Bone marrow (tissue), 2 donors: ENCODE measurements at regions not wholly inside any gene's neighbourhood (a gene's known extent, or its start where the extent isn't known, plus 50 kb on each side); places are given as distances from the start of the nearest gene placed in this dataset.

Experiments used
- DNase-seq, 2 donors: peaks; one replicate each; lab custom pipeline; 2025; lab: John Stamatoyannopoulos, UW

- peak in 1 of 2 donors; percentile 7 for DNase-seq
Observed at GRCh38 chr6:166106076-166106686, 61.5 kb downstream of the TBXT start.

- no peak for DNase-seq
Observed at GRCh38 chr6:166105341-166106075, 62.1 kb downstream of the TBXT start.

DNA sequence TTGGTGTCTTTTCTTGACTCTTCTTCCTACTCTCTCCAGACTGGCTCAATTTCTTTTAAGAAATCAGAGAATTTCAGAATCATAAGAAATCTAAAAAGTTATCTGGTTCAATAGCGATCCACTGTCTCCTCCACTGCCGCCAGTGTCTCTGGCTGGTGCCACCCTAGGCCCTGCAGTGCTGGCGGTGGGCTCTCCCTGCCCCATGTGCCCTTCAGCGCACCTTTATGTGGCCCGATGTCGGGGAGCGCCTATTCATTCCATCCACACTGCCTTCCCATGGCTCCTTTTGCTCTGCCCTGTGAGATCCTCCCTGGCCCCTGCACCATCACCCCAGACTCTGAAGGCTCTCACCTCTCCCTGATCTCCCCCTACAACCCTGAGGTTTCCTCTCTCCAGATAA lies 62.8 kb downstream of the TBXT start:
- no peak for DNase-seq

DNA sequence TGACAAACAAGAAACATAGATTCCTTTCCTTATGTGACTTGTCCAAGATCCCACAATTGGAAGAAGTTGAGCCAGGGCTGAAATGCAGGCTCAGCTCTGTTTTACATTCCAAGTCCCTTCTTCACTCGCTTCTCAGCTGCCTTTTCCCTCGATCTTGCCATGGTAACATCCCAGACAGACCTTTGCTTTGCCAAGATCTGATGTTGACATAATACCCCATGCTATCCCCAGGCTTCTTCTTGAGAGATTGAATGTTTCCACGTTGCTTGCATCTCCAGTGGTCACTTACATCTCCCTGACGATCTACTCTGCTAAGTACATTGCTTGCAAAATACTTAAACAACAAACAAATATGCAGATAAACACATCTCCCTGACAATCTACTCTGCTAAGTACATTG lies 63.5 kb downstream of the TBXT start:
- no peak for DNase-seq

DNA sequence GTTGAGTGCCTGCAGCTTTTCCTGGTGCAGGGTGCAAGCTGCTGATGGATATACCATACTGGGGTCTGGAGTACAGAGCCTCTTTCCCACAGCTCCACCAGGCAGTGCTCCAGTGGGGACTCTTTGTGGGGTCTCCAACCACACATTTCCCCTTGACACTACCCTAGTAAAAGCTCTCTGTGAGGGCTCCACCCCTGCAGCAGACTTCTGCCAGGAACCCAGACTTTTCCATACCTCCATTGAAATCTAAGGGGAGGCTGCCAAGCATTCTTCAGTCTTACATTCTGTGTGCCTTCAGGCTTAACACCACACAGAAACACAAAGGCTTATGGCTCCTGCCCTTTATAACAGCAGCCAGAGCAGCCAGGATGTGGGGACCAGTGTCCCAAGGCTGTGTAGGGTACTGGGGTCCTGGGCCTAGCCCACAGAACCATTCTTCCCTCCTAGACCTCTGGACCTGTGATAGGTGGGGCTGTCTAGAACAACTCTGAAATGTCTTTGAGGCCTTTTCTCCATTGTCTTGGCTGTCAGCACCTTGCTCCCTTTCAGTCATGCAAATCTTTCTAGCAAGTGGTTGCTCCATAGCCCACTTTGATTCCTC lies 65.7 kb downstream of the TBXT start:
- no peak for DNase-seq

- DNase-seq = peak in 1 of 2 donors; percentile 2
Observed at GRCh38 chr6:166097914-166098522, 69.6 kb downstream of the TBXT start.

DNA sequence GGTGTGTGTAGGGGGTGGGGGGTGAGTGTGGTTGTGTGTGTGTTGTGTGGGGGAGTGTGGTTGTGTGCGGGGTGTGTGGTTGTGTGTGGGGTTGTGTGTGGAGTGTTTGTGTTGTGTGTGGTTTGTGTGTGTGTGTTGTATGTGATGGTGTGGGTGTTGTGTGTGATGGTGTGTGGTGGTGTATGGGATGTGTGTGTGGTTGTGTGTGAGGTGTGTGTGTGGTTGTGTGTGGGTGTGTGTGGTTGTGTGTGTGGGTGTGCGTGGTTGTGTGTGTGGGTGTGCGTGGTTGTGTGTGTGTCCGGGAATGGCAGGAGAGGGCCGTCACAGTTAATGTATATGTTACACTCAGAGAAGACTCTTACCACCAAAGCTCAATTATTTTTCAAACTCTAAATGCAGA lies 79.8 kb downstream of the TBXT start:
- no peak for DNase-seq

GRCh38 chr6:166087246-166087645 lies 80.4 kb downstream of the TBXT start:
- no peak for DNase-seq

DNA sequence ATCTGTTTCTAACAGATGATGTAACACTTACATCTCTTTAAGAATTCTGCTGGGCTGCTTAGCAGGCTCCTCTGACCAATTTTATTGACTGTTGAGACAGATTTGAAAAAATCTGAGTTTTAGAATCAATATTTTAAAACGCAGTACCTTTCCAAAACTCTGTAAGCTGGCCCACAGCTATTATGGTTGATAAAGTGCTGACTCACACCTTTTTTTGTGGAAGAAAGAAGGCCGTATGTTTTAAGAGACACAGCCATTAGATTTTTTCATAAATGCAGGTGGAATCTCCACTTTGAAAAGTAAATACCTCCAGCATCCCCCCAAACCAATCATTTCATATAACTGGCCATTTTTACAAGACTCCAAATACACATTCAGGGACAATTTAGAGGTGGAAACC lies 82.2 kb downstream of the TBXT start:
- DNase-seq = no peak

GRCh38 chr6:166084951-166085350 lies 82.7 kb downstream of the TBXT start:
- DNase-seq = no peak

- no peak for DNase-seq
Observed at GRCh38 chr6:166079841-166080240, 87.8 kb downstream of the TBXT start.

DNA sequence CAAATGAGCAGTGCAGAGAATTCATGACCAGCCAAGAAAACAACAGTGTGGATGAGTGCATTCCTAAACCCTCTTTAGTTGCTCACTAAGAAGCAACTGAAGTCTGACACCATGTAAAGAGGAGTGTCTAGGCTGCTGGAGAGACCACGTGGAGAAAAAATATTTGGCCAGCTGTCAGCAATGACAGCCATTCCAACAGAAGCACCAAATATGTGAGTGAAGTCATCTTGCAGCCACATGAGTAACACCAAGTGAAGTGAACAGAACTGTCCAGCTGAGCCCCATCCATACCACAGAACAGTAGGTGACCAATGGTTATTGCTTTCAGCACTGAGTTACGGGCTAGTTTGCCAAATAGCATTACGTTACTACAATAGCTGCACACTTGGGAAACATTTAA lies 89.4 kb downstream of the TBXT start:
- no peak for DNase-seq

- DNase-seq = no peak
Observed at GRCh38 chr6:166076625-166077024, 91.0 kb downstream of the TBXT start.

- no peak for DNase-seq
Observed at GRCh38 chr6:166075925-166076324, 91.7 kb downstream of the TBXT start.

DNA sequence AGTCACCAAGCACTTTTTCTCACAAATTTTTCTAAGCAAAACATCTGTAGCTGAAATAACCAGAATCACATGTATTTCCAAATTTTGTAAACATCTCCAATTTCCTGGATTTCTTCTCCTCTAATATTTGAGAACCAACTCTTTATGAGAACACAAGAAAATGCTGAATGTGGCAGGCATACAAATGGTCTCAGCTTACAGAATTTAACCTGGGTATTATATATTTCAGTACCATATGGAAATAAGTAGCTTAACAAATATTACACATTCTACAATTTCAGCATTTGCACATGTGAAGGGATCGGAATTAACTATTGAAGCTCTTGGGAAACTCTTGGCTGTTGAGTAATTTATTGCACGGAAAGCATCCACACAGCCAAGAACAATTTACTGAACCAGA lies 92.5 kb downstream of the TBXT start:
- DNase-seq = no peak

- DNase-seq = no peak
Observed at GRCh38 chr6:166073082-166073481, 94.6 kb downstream of the TBXT start.

- no peak for DNase-seq
Observed at GRCh38 chr6:166068768-166069167, 98.9 kb downstream of the TBXT start.

DNA sequence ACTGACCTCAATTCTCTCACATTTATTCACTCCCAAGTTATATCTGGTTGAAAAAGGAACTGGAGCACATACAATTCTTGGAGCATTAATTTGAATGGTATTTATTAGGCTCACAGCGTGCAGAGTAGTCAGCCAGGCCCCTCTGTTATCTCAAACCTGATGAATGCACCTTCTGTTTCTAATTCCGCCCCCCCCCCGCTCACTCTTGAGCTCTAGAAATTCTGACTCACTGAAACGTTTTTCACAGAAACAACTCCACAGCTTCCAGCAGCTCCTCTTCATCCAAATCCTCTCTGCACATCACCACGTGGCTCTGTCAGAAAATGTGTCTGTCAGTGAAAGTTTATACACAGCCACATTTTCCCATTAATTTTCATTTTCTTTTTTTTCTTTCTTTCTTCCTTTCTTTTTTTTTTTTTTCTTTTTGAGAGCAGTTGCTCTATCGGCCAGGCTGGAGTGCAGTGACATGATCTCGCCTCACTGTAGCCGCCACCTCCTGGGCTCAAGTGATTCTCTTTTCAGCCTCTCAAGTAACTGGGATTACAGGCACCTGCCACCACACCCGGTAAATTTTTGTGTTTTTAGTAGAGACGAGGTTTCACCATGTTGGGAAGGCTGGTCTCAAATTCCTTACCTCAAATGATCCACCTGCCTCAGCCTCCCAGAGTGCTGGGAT lies 109.4 kb downstream of the TBXT start:
- no peak for DNase-seq

DNA sequence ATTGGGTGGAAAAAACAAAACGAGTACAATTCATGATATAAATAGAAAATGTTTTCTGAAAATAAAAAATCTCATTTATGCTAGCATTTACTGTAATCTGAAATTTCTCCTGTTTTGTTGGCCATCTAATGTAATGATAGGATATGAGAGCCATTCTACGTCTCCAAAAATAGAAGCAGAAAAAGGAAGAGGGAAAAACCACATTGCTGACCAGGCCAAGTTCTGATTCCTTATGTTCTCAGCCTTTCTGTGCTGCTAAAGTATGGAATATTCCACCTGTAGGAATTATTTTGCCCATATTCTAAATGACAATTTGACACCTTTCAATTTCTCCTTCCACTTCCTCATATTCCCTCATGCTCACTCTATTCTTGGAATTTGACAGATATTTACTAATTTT lies 110.2 kb downstream of the TBXT start:
- no peak for DNase-seq

GRCh38 chr6:166056637-166057036 lies 111.0 kb downstream of the TBXT start:
- no peak for DNase-seq

DNA sequence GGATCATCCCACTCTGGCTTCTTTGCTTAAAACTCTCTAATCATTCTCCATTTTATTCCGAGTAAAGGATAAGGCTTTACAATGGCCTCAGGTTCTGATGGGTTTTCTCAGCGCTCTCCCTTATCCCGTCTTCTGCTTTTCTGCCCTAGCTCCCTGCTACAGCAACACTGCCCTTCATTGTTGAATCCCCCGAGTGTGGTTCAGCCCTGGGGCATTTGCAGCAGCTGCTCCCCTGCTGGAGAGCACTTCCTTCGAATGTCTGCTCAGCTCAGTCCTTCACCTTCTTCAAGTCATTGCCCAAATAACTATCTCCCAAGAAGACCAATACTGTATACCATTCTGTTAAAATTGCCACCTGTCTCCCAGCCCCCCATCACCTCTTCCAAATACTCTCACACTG lies 111.8 kb downstream of the TBXT start:
- no peak for DNase-seq

DNA sequence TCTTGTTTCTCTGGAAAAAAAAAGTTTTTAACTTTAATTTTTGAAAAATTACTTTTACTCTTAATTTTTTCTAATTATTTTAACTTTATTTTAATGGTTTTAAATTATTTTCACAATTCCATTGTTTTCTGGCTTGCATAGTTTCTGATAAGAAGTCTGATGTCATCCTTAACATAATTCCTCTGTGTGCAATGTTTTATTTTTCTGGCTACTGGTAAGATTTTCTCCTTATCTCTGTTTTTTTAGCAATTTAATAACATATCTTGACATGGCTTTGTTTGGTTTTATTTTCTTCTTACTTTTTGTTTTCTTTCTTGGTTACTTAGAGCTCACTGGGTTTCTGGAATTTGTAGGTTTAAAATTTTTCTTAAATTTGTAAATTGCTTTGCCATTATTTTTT lies 114.8 kb downstream of the TBXT start:
- no peak for DNase-seq

DNA sequence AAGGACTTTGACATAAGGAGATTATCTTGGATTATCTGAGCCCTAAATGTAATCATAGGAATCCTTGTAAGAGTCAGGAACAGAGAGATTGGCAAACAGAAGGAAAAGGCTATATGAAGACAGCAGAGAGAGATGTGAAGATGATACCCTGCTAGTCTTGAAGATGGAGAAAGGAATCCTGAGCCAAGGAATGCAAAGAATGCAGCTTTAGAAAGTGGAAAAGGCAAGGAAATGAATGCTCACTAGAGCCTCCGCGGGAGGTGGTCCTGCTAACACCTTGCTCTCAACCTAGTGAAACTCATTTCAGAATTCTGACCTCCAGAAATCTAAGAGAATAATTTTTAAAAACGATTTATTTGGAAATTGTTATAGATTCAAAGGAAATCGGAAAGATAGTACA lies 117.1 kb downstream of the TBXT start:
- no peak for DNase-seq
